Transverse colon (tissue), 4 donors: ENCODE measurements at regions not wholly inside any gene's neighbourhood (a gene's known extent, or its start where the extent isn't known, plus 50 kb on each side); places are given as distances from the start of the nearest gene placed in this dataset.
A peak's percentile ranks its signal among the peaks of the same experiment; 100 is the strongest.

Experiments
- DNase-seq: peaks from one replicate; pipeline ENCODE4 v3.0.0-alpha.2; 2019
- H3K27ac ChIP-seq, 4 donors: fragments of 200-600 bp; sonication (generic); 2 replicates each; pipeline ENCODE4 v1.5.1; 2016 to 2018; ENCODE audit warnings: inconsistent platforms in 4 of 4
- H3K27me3 ChIP-seq: fragments of 200-600 bp; sonication (generic); 2 replicates; pipeline ENCODE4 v1.5.1; 2017; ENCODE audit warnings: inconsistent platforms
- H3K36me3 ChIP-seq, 4 donors: fragments of 200-600 bp; sonication (generic); 2 replicates each; pipeline ENCODE4 v1.5.1; 2017 to 2019; ENCODE audit warnings: inconsistent platforms in 4 of 4
- H3K4me1 ChIP-seq, 4 donors: fragments of 200-600 bp; sonication (generic); 2 replicates each; pipeline ENCODE4 v1.5.1; 2017 to 2020; ENCODE audit warnings: inconsistent platforms in 4 of 4
- H3K4me3 ChIP-seq, 4 donors: fragments of 200-600 bp; sonication (generic); 1 replicate in 1 of 4; 2 replicates in 3 of 4; pipeline versions ENCODE4 v1.5.1 to v1.6.1; 2017 to 2019; ENCODE audit warnings: inconsistent platforms in 4 of 4
- H3K9me3 ChIP-seq, 2 donors: fragments of 200-600 bp; sonication (generic); 2 replicates each; pipeline ENCODE4 v1.5.1; 2017 to 2019; ENCODE audit warnings: inconsistent platforms in 2 of 2
- EP300 ChIP-seq: sonication (generic); formaldehyde crosslinking; IDR thresholded peaks from one replicate; pipeline ENCODE4 v1.6.1; 2017; ENCODE audit warnings: antibody characterized with exemption, low read depth
- POLR2A ChIP-seq: fragments of 450-650 bp; IDR thresholded peaks from one replicate; pipeline ENCODE4 v1.6.1; 2016; ENCODE audit warnings: antibody characterized with exemption, mild to moderate bottlenecking, moderate library complexity
- POLR2AphosphoS5 ChIP-seq, 3 donors: sonication (generic); formaldehyde crosslinking; IDR thresholded peaks; one replicate each; pipeline ENCODE4 v1.6.1; 2016; ENCODE audit warnings: antibody characterized with exemption in 3 of 3
- WGBS, 2 donors: methylation state at CpG; one replicate each; pipeline ENCODE4 v1.1.5; 2018; ENCODE audit warnings: low coverage in 1 of 2; 5-methylcytosine and 5-hydroxymethylcytosine counted together
- in situ Hi-C, 4 donors: fragments of 200-750 bp; cut with MboI; loops; one replicate each; pipeline versions ENCODE4 v1.15.0 to v1.15.1; 2017; ENCODE audit warnings: low sequenced_read_pairs in 3 of 4, low pct_ligation_motif_present in 1 of 4, low pct_unique_long_range_greater_than_20kb in 1 of 4
- intact Hi-C: fragments of 100-400 bp; cut with DNase I; formaldehyde crosslinking; loops from one replicate; pipeline ENCODE4 v1.15.1; 2023; ENCODE audit warnings: low total_unique reads
- TF ChIP-seq, protein P1 (sequence below), 5 experiments: fragments of 200-600 bp in 3 of 5; fragments of 450-650 bp in 2 of 5; sonication (generic) in 3 of 5; IDR thresholded peaks; 1 replicate in 2 of 5; 2 replicates in 3 of 5; pipeline ENCODE4 v1.5.1; 2016 to 2017; ENCODE audit warnings: antibody characterized with exemption in 5 of 5, inconsistent platforms in 3 of 5, mild to moderate bottlenecking in 2 of 5, moderate library complexity in 1 of 5

DNA sequence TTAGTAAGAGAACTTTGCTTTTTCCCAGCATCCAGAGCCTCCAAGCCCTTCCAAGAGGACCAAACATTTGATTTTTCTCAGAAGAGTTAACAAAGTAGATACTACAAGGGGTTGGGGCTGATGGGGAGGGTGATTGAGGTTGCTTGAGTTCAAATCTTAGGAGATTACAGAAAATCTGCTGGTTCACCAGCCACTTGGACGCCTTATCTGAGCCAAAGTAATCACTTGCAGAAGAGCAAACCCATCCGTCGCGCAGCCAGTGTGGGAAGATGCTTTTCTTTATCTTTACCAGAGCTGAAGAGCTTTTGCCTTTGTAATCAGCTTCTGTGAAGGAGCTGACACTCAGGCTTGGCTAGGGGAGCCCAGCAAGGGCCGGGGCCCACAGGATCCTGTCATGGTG is 91.9 kb upstream of the CTTNBP2NL start:
- DNase-seq: no peak
- Histone ChIP-seq H3K27me3 (no peaks in the 10 kb centered on the region), H3K27ac (peak overlapping the region in 2 of 4 donors; percentile 7 to 37), H3K4me3 (no peak overlapping the region), H3K4me1 (no peaks in the 10 kb centered on the region), H3K36me3 (no peaks in the 10 kb centered on the region), H3K9me3 (no peaks in the 10 kb centered on the region)
- WGBS, 2 donors: 86% methylated on average over 5 of the region's 5 CpGs; no CpG with 5 or more reads in 1 of the 2 donors
- intact Hi-C loops: no loop called here
- in situ Hi-C loops: no loop called here
- TF ChIP-seq, protein P1, sequence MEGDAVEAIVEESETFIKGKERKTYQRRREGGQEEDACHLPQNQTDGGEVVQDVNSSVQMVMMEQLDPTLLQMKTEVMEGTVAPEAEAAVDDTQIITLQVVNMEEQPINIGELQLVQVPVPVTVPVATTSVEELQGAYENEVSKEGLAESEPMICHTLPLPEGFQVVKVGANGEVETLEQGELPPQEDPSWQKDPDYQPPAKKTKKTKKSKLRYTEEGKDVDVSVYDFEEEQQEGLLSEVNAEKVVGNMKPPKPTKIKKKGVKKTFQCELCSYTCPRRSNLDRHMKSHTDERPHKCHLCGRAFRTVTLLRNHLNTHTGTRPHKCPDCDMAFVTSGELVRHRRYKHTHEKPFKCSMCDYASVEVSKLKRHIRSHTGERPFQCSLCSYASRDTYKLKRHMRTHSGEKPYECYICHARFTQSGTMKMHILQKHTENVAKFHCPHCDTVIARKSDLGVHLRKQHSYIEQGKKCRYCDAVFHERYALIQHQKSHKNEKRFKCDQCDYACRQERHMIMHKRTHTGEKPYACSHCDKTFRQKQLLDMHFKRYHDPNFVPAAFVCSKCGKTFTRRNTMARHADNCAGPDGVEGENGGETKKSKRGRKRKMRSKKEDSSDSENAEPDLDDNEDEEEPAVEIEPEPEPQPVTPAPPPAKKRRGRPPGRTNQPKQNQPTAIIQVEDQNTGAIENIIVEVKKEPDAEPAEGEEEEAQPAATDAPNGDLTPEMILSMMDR (IDR thresholded peaks at IDR 0.05): no peak
- no peak for TF ChIP-seq EP300
- no peak for TF ChIP-seq POLR2A
- no peak for TF ChIP-seq POLR2AphosphoS5 (IDR thresholded peaks at IDR 0.05)

DNA sequence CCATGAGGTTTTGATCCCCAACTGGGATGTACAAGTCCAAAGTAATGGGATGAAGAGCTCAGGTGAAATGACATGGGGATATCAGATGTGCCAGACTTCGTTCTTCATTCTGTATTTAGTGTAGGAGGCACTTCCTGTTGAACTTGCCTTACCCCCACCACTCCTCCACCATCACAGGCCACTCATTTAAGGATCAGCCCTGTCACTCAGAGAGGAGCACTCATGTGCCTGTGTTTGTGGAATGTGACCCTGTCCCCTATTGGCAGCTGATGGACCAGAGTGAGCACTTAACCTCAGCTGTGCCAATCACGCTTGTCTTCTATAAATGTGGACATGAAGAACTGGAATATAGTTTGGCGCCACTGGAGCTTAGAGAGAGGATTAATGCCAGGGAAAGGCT is 91.4 kb upstream of the CTTNBP2NL start:
- WGBS, 2 donors: 50 to 64% methylated on average over 2 to 3 of the region's 3 CpGs
- Histone ChIP-seq H3K27me3 (no peaks in the 10 kb centered on the region), H3K4me1 (no peaks in the 10 kb centered on the region), H3K4me3 (no peak overlapping the region), H3K9me3 (no peaks in the 10 kb centered on the region), H3K27ac (peak overlapping the region in 2 of 4 donors; percentile 7 to 37), H3K36me3 (no peaks in the 10 kb centered on the region)
- TF ChIP-seq POLR2A (no peak), POLR2AphosphoS5 (IDR thresholded peaks at IDR 0.05) (no peak), EP300 (no peak)
- TF ChIP-seq, protein P1 (IDR thresholded peaks at IDR 0.05): no peak
- intact Hi-C loops (no loop called here), in situ Hi-C loops (no loop called here)
- no peak for DNase-seq

GRCh38 chr1:112307930-112308591 is 88.0 kb upstream of the CTTNBP2NL start:
- TF ChIP-seq POLR2AphosphoS5 (IDR thresholded peaks at IDR 0.05): no peak
- TF ChIP-seq POLR2A: no peak
- TF ChIP-seq EP300: no peak
- TF ChIP-seq, protein P1 (IDR thresholded peaks at IDR 0.05): no peak
- Histone ChIP-seq H3K9me3 (no peaks in the 10 kb centered on the region), H3K4me1 (no peaks in the 10 kb centered on the region), H3K4me3 (no peak overlapping the region), H3K36me3 (no peaks in the 10 kb centered on the region), H3K27me3 (no peaks in the 10 kb centered on the region), H3K27ac (no peak overlapping the region)
- intact Hi-C loops (no loop called here), in situ Hi-C loops (no loop called here)
- no peak for DNase-seq
- 85% methylated on average over 3 of the region's 3 CpGs; no CpG with 5 or more reads in 1 of the 2 donors for WGBS, 2 donors

- no peak overlapping the region for H3K27ac ChIP-seq
- no peaks in the 10 kb centered on the region for H3K36me3 ChIP-seq
- in situ Hi-C loops (no loop called here), intact Hi-C loops (no loop called here)
- H3K9me3 ChIP-seq: no peaks in the 10 kb centered on the region
- no peak for TF ChIP-seq POLR2AphosphoS5 (IDR thresholded peaks at IDR 0.05)
- TF ChIP-seq EP300: no peak
- TF ChIP-seq, protein P1 (IDR thresholded peaks at IDR 0.05): no peak
- TF ChIP-seq POLR2A: no peak
- no peak for DNase-seq
- 77 to 88% methylated on average over 4 to 5 of the region's 5 CpGs for WGBS, 2 donors
- H3K4me3 ChIP-seq: no peak overlapping the region
- no peaks in the 10 kb centered on the region for H3K4me1 ChIP-seq
- H3K27me3 ChIP-seq: no peaks in the 10 kb centered on the region
These were observed 87.3 kb upstream of the CTTNBP2NL start for GRCh38 chr1:112308716-112309115.
